HG02870 (cell line): ENCODE measurements at regions not wholly inside any gene's neighbourhood (a gene's known extent, or its start where the extent isn't known, plus 50 kb on each side); places are given as distances from the start of the nearest gene placed in this dataset.
"Not testable (repeated sequence)": the region's sequence is repeated elsewhere in the genome, so short reads cannot be mapped to it uniquely, and the experiment has no call there.

Experiments used
- ATAC-seq: cut with Tn5 transposase; IDR thresholded peaks from one replicate; pipeline ENCODE4 v1.9.1; 2021; ENCODE audit warnings: mild to moderate bottlenecking, moderate library complexity; ENCODE audit not compliant: unreplicated experiment

DNA sequence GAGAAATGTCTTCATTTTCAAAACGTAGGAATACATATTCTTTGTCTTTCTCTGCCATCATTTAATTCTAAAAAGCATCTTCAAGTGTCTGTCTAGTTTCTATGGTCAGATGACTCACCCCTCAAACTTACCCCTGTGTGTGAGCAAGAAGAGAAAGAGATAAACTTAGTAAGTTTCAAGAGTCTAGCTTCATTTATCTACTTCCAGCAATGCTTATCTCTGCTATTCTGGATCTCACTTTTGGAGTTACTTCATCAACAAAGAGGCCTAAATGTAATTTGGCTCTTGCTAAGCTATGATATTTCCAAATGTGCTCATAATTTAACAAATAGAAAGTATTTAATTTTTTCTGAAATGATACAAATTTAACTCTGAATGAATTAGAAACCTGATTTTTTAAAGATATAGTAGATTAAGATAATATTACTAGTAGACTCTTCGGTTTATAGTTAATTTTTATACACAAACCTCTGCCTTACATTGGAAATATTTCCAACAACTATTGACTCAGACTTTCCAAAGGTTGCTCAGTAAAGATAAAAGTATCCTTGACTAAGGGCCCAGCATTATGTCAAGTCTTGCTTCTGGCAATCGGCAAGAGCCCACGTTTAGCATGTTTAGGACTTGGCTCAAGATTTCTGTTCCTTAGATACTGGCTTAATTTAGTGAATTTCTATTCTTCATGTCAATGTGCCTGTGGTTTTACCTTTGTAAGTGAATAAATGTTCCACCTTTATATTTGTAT is 1511.0 kb upstream of the SLC10A2 start:
- ATAC-seq = no peak

DNA sequence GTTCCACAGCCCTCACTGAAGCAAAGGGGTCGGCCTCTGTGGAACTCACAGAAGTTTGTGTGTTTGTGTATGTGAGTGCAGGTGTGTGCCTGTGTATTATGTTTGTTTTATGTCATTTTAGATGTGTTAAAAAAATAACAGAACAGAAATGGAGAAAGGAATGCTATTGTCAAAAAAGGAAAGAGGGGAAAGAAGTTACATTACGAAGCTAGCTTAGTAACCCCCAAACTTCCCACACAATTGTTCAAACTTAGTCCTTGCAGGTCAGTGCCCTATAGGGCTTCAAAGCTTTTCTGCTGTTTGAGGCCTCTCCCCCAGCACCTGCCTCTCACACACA is 1505.6 kb upstream of the SLC10A2 start:
- ATAC-seq = no peak

DNA sequence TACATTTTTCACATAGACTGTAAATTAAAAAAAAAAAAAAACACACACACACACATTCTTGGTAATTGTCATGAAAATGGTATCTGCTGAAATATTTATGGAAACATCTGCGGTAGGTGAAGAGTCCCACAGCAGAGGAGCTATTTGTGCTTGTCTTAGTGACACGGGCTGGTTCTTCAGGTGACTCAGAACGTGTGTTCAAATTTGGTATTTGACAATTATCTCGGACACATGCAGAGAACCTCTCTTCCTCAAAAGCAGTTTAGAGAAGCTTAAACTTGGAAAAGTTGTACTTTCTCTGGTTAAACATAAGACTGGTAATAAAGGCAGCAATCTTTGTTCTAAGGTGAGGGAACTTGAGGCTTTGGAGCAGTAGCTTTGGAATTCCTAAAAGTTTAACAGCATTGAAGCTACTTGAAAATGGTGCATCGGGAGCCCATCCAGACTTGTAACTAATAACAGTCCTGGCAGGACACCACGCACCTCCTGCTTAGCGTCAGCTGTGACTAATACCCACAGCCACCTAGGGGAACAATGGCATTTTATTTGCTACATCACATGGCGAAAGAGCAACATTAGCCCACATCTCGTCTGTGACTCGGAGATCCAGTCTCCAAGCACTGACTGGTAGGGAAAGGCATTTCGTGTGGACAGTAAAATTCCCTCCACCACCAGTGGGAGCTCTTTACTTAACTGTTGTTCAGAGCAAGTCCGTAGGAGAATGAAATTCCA is 1505.1 kb upstream of the SLC10A2 start:
- ATAC-seq = no peak

DNA sequence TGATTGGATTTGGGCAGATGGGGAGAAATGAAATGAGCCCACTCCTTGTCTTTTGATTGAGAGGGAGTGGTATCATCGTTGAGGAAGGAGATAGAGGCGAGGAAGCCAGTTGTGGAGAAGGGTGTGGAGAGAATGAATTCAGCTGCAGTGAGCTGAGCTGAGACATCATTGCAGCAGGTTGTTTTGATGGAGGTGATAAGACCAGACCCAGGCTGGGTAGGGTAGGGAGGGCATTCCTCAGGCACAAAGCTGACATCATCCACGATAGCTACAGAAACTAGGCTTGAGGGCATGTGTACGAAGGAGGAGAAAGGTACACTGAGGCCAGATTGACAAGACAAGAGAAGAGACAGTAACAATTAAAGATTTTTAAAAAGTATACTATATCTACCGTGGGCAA is 1500.9 kb upstream of the SLC10A2 start:
- no peak for ATAC-seq

DNA sequence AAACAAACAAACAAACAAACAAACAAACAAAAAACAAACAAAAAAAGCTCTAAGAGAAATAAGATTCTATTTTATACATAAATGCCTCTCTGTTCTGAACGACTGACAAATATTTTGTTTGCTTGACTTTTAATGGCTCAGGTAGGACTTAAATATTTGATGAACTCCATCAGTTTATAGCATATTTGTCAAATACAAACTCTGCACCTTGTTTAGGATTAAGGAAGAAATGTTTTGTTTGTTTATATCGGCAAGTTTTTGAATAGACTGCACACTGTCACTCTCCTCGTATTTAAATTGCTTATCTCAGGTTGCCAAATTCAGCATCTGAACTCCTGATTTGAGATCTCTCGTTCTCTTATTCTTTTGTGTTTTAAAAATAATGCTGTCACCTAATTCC is 1499.7 kb upstream of the SLC10A2 start:
- ATAC-seq = no peak

DNA sequence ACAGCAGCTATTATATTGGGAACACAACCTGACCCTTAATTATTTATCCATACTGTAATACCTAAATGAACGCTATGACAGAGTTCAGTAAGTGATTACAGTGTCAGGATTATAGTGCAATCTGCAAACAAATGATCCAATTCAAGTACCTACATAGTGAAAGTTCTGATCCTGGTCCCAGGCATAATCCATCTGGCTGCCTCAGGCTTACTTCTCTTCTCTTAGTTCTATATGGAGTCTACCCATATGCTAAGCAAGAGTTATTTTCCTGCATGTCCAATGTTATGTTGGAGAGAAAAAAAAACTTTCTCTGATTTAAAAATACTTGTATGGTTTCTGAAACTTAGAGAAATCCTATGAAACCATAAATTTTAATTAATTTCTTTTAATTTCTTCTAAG is 1487.7 kb upstream of the SLC10A2 start:
- ATAC-seq = no peak

DNA sequence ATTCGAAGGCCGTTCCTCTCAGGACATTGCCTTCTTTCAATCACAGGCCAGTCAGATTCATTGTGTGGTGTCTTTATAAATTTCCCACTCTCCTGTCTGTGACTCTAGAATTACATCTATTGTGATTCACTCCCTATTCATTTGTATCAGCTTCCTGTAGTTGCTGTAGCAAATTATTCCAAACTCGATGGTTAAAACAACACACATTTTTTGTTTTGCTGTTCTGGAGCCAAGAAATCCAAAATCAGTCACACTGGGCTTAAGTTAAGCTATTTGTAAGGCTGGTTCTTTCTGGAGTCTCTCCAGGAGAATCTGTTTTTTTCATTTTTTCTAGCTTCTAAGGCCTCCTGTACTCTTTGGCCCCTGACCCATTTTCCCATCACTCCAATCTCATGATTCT is 1487.0 kb upstream of the SLC10A2 start:
- ATAC-seq = no peak

DNA sequence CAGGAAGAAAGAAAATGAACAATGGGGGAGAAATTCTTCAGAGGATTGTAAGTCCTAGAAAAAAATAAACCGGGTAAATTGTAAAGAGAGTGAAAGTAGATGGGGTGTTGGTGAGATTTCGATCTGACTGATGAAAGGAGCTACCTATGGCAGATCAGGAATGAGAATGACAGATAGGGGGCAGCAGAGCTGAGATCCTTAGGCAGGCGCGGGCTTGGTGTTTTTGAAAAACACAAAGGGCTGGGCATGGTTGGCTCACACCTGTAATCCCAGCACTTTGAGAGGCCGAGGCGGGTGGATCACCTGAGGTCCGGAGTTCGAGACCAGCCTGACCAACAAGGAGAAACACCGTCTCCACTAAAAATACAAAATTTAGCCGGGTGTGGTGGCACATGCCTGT is 1468.6 kb upstream of the SLC10A2 start:
- no peak for ATAC-seq

DNA sequence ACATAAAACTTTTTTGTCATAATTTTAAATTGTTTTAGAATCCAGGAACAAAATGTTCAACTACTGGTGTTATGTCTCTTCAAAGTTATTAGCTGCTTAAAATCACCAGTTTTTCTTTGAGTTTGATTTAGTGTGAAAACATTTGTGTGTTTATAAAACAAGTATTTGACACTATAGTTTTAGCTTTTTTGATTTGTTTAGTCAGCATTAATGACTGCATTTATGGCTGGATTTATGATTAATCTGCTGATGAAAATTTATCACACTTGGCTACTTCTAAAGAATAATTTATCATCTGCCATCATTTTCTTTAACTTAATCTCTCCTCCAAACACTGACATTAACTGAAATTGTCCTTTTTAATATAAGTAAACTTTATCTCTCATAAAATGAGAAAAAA is 1465.9 kb upstream of the SLC10A2 start:
- no peak for ATAC-seq

DNA sequence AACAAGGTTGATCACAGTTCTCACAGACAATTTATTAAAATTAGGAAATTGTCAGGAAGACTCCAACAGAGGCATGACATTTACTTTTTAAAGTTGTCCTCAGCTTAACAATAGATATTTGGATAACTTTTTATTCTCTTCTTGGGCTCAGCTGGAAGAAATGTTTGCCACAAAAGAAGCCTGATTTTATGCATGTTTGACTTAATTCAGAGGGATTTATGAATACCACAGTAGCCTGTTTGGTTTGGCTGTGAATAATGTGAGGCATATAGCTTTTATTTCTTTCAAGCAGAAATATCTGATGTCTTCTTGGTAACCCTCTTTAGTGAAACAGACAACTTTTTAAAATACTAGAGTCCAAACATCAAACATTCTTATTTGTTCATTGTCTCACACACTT is 1464.5 kb upstream of the SLC10A2 start:
- no peak for ATAC-seq

DNA sequence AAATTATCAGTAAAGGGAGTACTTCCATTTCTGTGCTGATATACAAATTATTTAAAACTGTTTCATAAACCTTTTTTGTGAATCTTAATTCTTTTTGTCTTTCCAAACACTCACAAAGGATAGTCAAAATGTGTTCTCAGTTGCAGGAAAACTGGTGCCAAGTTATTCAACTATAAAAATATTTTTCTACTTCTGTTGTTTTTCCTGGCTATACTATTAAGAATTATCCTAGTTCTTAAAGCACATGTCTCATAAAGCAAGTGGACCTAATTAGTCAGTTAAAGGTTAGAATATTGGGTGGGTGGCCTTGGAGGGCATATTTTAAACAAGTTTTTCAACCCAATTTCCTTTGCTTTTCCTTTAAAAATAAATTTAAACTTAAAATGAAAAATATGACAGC is 1460.3 kb upstream of the SLC10A2 start:
- no peak for ATAC-seq

DNA sequence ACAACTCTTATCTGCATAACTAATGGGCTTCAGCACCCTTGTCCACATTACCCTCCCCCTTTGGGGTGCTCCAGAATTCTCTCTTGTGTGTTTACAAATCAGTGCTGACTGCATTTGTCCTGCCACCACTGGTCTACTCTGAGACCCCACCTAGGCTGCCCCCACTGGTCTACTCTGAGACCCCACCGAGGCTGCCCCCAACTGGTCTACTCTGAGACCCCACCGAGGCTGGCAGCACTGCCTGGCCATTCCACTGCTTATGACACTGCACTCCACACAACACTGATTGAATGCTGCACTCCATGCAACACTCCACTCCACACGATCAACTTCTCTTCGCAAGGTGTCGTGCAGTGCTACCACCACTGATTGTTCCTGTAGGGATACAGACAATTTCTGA is 1459.2 kb upstream of the SLC10A2 start:
- no peak for ATAC-seq

DNA sequence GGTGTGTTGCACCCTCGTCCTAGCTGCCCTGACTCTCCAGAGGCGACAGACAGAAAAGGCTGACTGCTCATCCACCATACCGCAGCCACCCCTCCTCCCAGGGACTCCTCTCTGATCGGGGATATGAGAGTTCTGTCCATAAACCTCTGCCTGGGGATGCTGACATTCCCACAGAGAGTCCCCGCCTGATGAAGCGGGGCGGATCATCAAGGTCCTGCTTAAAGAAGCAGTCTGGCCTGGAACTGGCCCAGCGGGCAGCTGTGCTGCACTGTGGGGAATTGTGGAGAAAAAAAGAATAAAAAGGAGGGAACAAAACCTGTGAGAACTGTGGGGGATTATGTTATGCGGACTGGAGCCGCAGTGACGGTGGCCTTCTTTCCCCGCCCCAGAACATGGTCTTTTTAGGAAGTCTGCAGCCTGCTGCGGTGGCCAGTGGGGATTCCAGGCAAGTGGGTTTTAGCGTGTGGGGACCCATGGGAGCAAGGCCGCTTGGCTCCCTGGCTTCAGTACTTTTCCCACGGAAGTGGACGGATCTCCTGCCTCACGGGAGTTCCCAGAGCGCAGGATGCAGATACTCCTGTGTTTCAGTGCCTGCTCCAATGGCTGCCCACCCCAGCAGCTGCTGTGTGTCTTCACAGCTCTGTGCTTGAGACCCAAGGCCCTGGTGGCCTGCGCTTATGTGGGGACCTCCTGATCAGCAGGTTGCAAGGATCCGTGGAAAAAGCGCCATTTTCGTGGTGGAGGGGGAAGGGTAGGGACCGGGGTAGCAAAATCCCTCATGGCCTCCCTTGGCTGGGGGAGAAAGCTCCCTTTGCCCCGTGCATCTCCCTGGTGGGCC is 1456.2 kb upstream of the SLC10A2 start:
- no peak for ATAC-seq

DNA sequence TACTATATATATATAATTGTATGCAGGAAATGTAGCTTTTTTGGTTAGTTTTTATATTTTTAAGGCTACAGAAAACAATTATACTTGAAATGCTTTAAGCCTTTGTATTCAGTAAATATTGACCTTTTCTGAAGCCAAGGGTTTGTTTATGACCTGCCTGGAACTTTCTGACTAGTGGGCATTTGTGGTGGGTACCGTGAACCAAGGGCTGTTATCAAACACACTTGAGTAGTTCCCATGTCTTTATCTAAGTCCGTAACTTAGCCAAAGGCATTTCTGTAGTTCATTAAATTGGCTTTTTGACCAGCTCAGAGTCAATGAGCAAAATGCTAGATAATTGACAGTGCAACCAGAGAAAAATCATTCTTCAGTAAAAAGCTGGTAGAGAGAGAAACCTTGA is 1444.2 kb upstream of the SLC10A2 start:
- ATAC-seq = no peak

DNA sequence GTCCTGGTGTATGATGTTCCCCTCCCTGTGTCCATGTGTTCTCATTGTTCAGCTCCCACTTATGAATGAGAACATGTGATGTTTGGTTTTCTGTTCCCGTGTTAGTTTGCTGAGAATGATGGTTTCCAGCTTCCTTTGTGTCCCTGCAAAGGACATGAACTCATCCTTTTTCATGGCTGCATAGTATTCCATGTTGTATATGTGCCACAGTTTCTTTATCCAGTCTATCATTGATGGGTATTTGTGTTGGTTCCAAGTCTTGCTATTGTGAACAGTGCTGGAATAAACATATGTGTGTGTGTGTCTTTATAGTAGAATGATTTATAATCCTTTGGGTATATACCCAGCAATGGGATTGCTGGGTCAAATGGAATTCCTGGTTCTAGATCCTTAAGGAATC is 1427.3 kb upstream of the SLC10A2 start:
- not testable (repeated sequence) for ATAC-seq

DNA sequence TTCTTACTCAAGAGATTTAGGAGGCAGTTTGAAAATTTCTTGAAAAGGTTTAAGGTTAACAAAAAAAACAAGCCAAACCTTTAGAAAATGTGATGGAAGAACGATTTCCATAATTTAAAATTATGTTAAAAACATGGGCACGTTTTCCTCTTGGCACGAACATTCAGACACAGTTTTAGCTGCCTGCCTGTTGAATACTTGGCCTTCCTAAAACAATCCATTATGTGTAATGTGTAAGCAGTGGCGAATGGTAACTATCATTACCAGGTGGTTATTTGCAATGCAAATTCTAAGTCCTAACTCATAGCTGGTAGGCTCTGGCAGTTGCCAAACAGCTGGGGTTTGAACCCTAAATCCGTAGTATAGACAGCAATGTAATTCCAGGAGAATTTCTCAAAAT is 1425.7 kb upstream of the SLC10A2 start:
- ATAC-seq = no peak

DNA sequence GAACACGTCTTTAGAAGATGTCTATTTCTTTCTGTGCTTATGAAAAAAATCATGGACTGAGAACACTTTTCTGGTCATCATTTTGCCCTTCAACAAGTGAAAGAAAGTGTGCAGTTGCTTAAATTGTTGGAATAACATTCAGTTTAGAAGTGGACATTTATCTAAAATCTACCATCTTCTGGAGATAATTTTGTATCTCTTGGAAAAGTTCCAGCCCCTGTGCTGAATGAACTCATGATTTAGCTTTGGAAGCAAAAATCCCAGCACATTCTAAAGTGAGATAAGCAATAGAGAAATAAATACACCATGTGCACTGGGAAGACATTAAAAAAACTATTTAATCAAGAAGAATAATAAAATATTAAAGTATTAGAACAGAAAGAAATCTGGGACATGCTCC is 1420.8 kb upstream of the SLC10A2 start:
- no peak for ATAC-seq

DNA sequence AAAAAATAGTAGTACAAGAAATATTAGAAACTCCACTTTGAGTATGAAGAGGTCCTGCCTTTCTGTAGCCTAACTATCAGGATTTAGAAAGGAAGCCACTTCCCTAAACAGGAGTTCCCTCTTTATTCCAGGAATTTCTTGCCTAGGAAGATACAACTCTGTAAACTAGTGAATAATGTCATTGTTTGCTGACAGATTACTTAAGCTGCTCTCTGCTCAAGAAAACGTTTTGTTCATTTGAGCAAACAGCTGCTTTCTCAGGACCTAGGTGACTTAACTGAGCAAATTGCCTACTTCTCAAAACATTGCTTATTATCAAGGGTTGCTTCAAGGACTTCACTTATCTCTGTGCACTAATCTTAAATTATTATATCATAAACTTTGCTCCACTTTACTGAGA is 1419.4 kb upstream of the SLC10A2 start:
- no peak for ATAC-seq

DNA sequence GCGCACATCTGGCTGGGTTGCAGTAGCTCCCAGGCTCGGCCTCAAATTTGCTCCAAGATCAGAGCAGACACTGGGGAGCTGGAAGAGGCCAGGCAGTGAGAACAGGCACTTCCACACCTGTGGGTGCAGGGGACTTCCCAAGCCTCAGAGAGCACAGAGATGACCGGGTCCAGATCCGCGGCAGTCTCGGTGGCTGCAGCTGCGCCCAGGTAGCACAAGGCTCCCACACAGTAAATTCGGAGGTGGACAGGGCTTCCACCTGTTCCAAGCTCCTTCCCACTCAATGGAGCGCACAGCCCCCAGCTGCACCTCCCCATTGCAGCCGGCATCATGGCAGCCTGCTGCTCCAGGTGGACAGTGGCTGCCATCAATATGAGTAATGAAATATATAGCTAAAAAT is 1417.4 kb upstream of the SLC10A2 start:
- ATAC-seq = no peak

DNA sequence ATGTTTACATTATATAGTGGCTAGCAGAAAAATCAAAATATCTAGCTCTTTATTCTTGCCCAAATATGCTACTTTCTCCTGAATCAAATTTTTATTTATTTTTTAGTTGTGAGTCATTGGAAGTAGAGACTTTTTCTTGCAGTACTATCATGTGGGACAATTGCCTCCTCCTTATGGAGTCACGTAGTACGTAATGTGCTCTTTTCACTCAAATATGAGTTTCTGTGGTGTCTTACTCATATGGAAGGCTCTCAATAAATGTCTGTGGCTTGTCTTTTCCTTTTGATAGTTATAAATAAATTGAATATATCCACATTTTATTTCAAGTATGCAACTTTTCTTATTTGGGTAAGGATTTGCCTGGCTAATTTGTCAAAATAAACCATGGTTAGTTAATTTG is 1411.0 kb upstream of the SLC10A2 start:
- ATAC-seq = no peak

DNA sequence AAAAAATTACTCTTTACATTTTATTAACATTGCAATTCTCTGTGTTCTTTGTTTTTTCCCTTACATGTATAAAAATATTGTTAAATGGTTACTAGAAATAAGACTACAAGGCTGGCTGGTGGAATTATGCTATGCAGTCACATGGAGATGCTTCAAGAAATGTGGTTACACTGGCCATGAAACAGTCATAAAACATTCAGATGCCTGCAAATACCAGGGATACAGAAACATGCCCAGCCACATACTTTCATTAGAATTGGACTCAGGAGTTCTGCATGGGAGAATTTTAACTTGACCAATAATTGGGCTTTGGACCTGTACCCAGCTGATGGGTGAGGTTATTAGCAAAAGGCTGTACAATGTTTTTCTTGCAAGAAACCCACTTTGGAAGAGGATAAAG is 1407.7 kb upstream of the SLC10A2 start:
- no peak for ATAC-seq

DNA sequence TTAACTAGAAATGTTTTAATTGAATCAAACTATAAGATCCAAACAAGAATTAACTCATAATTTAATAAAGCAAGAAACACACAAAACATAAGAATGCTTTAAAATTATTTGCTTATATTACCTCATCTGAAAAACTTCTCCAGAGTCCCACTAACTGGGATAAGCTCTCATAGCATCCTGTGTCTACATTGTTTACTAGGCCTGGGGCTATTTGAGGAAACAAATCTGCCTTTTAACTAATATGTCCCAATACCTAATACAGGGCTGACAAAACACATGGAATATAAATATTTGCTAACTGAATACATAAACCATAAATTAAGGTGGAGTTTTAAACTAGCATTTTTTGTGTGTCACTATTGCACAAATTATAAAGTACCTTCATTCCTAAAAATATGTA is 1399.8 kb upstream of the SLC10A2 start:
- ATAC-seq = no peak
